HG03066 (cell line): ENCODE measurements at regions not wholly inside any gene's neighbourhood (a gene's known extent, or its start where the extent isn't known, plus 50 kb on each side); places are given as distances from the start of the nearest gene placed in this dataset.
"Not testable (repeated sequence)": the region's sequence is repeated elsewhere in the genome, so short reads cannot be mapped to it uniquely, and the experiment has no call there.

Experiments used
- ATAC-seq: cut with Tn5 transposase; IDR thresholded peaks from one replicate; pipeline ENCODE4 v1.9.1; 2021; ENCODE audit warnings: low read depth; ENCODE audit not compliant: unreplicated experiment

GRCh38 chr2:140178234-140178633 lies 1398.0 kb upstream of the NXPH2 start:
- no peak for ATAC-seq

- ATAC-seq: no peak
Observed at GRCh38 chr2:140177086-140177485, 1396.9 kb upstream of the NXPH2 start.

GRCh38 chr2:140173790-140174189 lies 1393.6 kb upstream of the NXPH2 start:
- ATAC-seq: no peak

- ATAC-seq: no peak
Observed at GRCh38 chr2:140164449-140164848, 1384.3 kb upstream of the NXPH2 start.

GRCh38 chr2:140158259-140158658 lies 1378.1 kb upstream of the NXPH2 start:
- ATAC-seq: no peak

GRCh38 chr2:140157816-140158215 lies 1377.6 kb upstream of the NXPH2 start:
- no peak for ATAC-seq

- no peak for ATAC-seq
Observed at GRCh38 chr2:140154706-140155105, 1374.5 kb upstream of the NXPH2 start.

- no peak for ATAC-seq
Observed at GRCh38 chr2:140154271-140154670, 1374.1 kb upstream of the NXPH2 start.

- no peak for ATAC-seq
Observed at GRCh38 chr2:140144611-140145010, 1364.4 kb upstream of the NXPH2 start.

GRCh38 chr2:140138736-140139135 lies 1358.5 kb upstream of the NXPH2 start:
- ATAC-seq: no peak

GRCh38 chr2:140136861-140137260 lies 1356.7 kb upstream of the NXPH2 start:
- no peak for ATAC-seq

- no peak for ATAC-seq
Observed at GRCh38 chr2:140136366-140136765, 1356.2 kb upstream of the NXPH2 start.

GRCh38 chr2:140128909-140129308 lies 1348.7 kb upstream of the NXPH2 start:
- ATAC-seq: no peak

GRCh38 chr2:140122001-140122400 lies 1341.8 kb upstream of the NXPH2 start:
- no peak for ATAC-seq

GRCh38 chr2:140117386-140117785 lies 1337.2 kb upstream of the NXPH2 start:
- no peak for ATAC-seq

- no peak for ATAC-seq
Observed at GRCh38 chr2:140108706-140109475, 1328.7 kb upstream of the NXPH2 start.

- no peak for ATAC-seq
Observed at GRCh38 chr2:140091926-140092325, 1311.7 kb upstream of the NXPH2 start.

GRCh38 chr2:140086964-140087363 lies 1306.8 kb upstream of the NXPH2 start:
- no peak for ATAC-seq

GRCh38 chr2:140085674-140086073 lies 1305.5 kb upstream of the NXPH2 start:
- no peak for ATAC-seq

GRCh38 chr2:140079038-140079437 lies 1298.8 kb upstream of the NXPH2 start:
- no peak for ATAC-seq

- no peak for ATAC-seq
Observed at GRCh38 chr2:140076164-140076563, 1296.0 kb upstream of the NXPH2 start.

- ATAC-seq: not testable (repeated sequence)
Observed at GRCh38 chr2:140073763-140074162, 1293.6 kb upstream of the NXPH2 start.

- ATAC-seq: no peak
Observed at GRCh38 chr2:140067661-140068060, 1287.5 kb upstream of the NXPH2 start.
